ENCODE measurements at regions not wholly inside any gene's neighbourhood (a gene's known extent, or its start where the extent isn't known, plus 50 kb on each side); places are given as distances from the start of the nearest gene placed in this dataset.

DNA sequence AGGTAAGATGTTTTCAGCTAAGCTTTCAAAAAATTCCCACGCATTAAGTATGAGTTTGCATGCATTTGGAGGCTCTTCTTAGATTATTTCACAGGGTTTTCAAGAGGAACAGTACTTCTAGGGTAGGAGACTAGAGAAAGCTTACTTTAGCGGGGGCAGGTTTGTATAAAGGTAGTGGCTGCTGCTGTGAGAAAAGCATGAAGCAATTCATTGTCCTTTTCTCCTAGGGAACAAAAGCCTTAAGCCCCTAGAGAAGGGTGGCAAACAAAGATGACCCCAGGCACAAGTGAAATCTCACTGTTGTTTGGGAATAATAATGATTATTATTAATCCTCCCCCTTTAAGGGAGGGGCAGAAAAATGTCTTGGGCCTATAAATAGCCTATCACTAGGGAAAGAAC lies 310.7 kb downstream of the DIPK2A start:
- TF ChIP-seq, protein P1, sequence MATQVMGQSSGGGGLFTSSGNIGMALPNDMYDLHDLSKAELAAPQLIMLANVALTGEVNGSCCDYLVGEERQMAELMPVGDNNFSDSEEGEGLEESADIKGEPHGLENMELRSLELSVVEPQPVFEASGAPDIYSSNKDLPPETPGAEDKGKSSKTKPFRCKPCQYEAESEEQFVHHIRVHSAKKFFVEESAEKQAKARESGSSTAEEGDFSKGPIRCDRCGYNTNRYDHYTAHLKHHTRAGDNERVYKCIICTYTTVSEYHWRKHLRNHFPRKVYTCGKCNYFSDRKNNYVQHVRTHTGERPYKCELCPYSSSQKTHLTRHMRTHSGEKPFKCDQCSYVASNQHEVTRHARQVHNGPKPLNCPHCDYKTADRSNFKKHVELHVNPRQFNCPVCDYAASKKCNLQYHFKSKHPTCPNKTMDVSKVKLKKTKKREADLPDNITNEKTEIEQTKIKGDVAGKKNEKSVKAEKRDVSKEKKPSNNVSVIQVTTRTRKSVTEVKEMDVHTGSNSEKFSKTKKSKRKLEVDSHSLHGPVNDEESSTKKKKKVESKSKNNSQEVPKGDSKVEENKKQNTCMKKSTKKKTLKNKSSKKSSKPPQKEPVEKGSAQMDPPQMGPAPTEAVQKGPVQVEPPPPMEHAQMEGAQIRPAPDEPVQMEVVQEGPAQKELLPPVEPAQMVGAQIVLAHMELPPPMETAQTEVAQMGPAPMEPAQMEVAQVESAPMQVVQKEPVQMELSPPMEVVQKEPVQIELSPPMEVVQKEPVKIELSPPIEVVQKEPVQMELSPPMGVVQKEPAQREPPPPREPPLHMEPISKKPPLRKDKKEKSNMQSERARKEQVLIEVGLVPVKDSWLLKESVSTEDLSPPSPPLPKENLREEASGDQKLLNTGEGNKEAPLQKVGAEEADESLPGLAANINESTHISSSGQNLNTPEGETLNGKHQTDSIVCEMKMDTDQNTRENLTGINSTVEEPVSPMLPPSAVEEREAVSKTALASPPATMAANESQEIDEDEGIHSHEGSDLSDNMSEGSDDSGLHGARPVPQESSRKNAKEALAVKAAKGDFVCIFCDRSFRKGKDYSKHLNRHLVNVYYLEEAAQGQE (IDR thresholded peaks at IDR 0.05; ENCODE audit: borderline replicate concordance), result no peak
- TF ChIP-seq SMC3 (conservative IDR thresholded peaks at IDR 0.05; ENCODE audit: poor library complexity), result no peak
- TF ChIP-seq EZH2 (IDR thresholded peaks at IDR 0.05; ENCODE audit: borderline replicate concordance, insufficient read depth, low read length, poor library complexity, severe bottlenecking), result no peak
- TF ChIP-seq, protein P2, sequence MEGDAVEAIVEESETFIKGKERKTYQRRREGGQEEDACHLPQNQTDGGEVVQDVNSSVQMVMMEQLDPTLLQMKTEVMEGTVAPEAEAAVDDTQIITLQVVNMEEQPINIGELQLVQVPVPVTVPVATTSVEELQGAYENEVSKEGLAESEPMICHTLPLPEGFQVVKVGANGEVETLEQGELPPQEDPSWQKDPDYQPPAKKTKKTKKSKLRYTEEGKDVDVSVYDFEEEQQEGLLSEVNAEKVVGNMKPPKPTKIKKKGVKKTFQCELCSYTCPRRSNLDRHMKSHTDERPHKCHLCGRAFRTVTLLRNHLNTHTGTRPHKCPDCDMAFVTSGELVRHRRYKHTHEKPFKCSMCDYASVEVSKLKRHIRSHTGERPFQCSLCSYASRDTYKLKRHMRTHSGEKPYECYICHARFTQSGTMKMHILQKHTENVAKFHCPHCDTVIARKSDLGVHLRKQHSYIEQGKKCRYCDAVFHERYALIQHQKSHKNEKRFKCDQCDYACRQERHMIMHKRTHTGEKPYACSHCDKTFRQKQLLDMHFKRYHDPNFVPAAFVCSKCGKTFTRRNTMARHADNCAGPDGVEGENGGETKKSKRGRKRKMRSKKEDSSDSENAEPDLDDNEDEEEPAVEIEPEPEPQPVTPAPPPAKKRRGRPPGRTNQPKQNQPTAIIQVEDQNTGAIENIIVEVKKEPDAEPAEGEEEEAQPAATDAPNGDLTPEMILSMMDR (IDR thresholded peaks at IDR 0.05; ENCODE audit: poor library complexity, severe bottlenecking), result no peak
